GM23248 (cell line): ENCODE measurements at regions not wholly inside any gene's neighbourhood (a gene's known extent, or its start where the extent isn't known, plus 50 kb on each side); places are given as distances from the start of the nearest gene placed in this dataset.

Experiments
- EZH2 ChIP-seq: fragments of 200-600 bp; sonication (generic); IDR thresholded peaks from 2 replicates; pipeline ENCODE4 v1.6.1; 2018; ENCODE audit warnings: antibody characterized with exemption, mild to moderate bottlenecking; ENCODE audit not compliant: insufficient read depth, poor library complexity, severe bottlenecking
- EZH2phosphoT487 ChIP-seq: fragments of 200-600 bp; sonication (generic); IDR thresholded peaks from 2 replicates; pipeline ENCODE4 v1.6.1; 2018; ENCODE audit warnings: antibody characterized with exemption, moderate library complexity, mild to moderate bottlenecking, low read depth; ENCODE audit not compliant: insufficient read depth

- TF ChIP-seq EZH2 (no peak), EZH2phosphoT487 (no peak)
Observed at GRCh38 chr14:53581504-53581903, 375.1 kb downstream of the BMP4 start.
